Suppressor macrophage treated with lipopolysaccharide for 4 hours (primary cell): ENCODE measurements at regions not wholly inside any gene's neighbourhood (a gene's known extent, or its start where the extent isn't known, plus 50 kb on each side); places are given as distances from the start of the nearest gene placed in this dataset.
A peak's percentile ranks its signal among the peaks of the same experiment; 100 is the strongest.

ENCODE experiments used
- DNase-seq: peaks from one replicate; pipeline ENCODE4 v3.0.0-alpha.2; 2020

DNA sequence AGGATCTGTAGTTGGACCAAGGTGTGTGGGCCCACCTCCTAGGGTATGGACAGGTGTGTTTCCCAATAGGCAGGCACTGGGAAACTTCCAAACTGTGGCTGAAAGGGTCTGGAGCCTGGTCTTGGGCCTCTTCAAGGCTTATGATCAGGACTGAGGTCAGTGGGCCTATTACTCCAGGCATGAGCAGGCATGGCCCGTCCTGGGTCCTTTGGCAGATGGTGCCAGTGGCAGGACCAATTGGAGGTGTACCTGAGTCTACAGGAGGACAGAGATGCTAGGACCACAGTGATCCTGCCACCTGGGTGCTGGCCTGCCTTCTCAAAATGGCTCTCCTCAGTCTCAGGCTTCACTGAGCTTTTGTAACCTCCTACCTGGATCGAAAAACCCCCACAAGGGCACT, 95.4 kb downstream of the RAB18 start:
- no peak for DNase-seq

DNA sequence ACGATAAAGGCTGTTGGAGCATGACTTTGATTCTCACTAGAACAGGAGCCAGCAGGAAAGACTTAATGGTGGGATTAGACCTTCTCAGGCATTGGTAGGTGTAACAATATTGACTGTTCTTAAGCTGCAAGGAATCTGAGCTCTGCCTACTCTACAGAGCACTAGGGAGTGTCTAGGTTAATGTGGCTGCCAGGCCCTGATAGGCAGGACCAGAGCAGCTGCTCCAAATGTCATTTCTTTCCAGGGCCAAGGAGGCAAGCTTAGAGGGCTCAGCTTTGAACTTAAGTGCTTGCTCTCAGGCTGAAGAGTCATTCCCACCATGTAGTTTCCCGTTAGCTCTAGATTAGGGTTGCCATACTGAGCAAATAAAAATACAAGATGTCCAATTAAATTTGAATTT, 96.8 kb downstream of the RAB18 start:
- DNase-seq, result no peak

DNA sequence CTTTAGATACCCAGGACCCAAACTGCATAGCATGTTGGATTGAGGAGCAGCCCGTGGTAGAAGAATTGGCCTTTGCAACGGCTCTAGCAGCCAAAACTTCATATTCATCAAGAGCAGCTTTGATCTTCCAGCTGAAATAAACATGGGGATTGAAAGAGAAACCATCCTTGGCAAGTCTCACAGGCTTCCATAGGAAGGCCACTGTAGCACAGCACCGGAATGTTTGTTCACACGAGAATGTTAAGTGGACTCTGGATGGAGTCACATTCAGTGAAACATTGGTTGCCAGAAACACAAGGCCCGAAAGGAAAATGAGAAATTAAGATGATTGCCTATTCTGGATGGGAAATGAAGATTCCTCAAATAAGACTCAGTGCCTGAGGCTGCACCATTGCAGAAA, 97.4 kb downstream of the RAB18 start:
- no peak for DNase-seq

DNA sequence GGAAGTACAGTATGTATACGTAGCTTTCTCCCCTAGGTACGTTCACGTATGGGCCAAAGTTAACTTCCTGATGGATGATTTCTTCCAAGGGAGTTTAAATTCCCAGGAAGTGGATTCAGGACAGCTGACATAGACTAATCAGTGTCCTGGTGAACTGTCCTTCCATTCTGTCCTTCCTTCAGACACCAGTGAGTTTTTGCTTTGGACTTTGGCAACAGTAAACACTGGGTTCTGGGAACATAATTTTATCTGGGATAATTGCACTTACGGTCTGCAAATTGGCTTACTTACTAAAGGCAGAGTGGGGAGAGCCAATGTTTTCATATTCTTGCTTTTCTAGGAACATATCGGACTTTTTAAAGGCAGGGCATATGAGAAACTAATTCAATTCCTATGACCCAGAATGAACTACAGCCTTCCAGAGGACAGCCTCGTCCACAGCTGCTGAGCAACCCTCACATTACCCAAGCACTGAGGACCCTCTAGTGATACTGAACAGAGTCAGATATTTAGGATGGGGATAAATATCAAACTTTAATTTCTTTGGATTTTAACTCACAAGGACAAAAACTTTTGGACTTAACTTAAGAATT, 97.9 kb downstream of the RAB18 start:
- no peak for DNase-seq

DNA sequence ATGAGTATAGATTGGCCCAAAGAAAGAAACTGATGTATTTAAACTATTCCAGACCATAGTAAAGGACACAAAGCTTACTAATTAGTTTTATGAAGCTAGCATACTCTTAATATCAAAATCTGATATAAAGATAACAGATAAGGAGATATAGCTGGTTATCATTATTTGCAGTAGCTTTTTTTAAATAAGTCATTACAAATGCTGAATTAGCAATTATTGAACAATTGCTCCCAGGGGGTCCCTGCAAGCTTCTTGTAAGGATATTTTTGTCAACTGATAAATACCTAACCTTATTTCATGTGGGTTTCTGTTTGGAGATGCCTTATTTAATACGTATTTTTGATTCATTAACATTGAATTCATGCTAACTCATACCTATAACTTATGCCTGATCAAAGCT, 99.0 kb downstream of the RAB18 start:
- DNase-seq, result no peak

DNA sequence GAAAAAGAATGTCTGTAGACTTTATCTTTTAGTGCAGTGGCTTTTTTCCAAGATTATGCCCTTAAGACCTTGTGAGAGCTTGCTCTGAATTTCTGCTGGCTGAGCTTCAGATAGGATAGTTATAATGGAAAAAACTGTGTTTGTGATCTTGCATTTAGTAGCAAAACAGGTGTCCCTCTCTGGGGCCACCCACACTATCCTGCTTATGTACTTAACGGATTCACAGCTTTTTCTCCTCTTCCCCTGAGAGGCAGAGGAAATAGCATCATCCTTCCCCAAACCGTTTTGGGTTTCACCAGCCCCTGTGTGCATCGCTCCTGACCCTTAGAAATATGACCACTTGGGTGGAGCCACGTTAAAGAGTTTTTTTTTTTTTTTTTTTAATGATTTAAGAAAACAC, 101.2 kb downstream of the RAB18 start:
- DNase-seq, result no peak

DNA sequence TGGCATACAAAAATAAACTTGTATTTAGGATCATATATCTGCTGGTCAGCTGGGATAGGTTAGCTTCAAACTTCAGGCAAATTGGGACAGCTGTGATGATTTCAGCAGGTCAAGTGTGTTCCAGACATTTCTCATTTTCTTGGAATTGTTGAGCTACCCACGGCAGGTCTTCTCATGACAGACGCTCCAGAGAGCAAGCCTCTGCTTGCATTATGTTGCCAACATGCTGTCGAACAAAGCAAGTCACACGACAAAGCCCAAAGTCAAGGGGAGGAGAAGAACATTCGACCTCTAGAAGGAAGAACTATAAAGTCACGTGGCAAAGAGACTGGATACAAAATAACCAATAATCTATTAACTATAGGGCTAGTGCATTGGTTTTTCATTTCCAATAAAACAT, 103.5 kb downstream of the RAB18 start:
- DNase-seq, result no peak

DNA sequence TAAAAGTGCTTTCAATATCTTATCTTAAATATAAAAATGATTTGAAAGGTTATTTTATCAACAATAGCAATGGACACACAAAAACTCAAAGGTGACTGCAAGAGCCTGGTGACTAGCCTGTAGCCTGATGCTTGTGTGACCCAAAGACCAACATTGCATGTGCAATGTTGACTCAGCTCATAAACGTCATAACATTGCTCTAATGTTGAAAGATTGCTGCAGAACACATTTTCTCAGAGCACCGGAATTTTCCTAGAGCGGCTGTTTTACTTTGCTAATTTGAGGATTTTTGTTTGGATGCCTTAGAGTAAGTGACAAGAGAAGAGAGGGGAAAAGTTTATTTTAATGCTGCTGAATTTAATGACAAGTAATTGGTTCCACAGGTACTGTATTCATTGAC, 107.1 kb downstream of the RAB18 start:
- DNase-seq, result peak; percentile 1

DNA sequence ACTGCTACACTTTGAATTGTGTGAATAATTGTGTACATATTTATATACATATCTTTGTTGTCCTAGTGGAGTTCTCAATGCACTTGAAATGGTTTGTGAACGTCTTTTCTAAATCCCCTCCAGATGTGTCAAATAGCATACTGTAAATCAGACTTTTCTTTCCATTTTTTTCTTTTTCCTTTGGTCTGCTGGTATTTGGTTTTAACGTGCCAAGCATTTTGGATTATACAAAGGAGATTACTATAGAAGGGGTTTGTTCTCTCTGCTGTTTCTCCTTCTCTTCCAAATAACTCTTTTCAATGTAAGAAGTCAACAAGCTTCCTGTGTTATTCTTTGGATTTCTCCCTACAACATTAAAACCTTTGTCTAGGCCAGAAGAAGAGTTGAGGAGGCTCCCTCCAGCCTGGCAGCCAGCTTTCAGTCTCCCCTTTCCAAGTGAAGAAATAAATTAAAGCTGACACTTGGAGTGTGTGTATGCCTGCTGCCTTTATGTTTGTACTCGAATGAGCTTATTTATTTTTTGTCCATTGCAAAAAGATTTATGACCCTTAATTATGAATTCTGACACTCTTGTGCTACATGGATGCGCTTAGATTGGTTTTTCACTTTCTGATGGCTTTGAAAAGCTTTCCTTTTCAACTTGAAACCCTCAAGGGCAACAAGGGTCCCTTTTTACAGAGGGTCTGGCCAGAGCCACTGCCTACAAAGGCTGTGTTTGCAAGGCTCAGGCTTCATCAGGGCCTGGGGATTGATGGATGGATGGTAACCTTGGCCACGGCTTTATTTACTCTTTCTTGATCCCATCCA, 107.8 kb downstream of the RAB18 start:
- DNase-seq, result no peak

DNA sequence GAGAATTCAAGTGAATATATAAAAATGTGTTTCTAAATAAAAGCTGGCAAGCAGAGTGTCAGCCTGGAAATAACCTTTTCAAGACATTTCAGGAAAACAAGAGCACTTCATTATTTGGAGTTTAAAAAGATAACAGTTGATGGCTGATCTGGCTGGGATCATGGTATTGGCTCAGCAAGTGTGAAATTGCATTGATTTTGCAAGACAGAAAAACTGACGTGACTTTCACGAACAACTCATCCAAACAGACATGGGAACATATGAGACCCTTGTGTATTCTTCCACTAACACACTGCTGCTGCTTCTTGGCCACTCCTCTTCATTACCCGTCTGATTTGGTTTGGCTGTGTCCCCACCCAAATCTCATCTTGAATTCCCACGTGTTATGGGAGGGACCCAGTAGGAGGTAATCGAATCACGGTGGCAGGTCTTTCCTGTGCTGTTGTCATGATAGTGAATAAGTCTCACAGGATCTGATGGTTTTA, 108.5 kb downstream of the RAB18 start:
- DNase-seq, result no peak

DNA sequence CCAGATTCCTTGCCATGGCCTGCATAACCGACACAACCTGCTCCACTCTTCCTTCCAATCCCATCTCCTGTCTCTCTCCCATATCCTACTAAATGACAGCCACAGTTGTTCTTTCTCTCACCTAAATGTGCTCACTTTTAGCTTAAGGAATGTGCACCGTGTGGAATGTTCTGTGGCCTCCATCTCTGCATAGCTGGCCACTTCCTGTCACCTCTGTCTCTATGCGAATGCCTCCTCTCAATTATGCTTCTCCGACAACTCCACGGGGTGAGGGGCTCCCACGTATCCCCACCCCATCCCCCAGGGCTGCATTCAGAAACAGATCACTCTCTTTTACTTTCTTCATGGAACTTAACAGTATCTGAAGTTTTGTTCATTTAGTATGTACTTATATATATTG, 110.7 kb downstream of the RAB18 start:
- no peak for DNase-seq

DNA sequence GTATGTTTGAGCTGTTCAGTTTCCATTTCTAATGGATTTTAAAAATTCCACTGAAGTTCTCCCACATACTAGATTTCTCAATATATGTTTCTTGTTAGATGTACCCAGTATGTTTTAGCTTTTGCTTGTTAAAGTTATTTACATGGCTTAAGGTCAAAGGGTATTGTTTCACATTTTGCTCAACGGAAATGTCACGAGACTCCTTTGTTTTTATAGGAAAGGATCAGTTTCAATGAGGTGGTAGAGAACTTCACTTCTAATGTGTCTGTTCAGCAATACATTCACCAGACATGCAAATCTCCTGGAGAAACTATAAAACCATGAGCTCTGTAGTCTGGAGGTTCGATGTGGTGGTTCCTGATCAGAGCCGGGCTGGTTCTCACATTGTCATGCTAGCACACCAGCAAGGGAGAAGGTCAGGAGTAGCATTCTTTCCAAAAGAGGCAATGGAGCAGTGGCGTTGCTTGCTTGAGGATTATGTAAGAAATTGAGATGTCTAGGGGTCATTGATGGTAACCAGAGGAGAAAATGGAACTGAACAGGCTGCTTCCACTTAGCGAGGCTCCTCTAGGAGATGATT, 114.0 kb downstream of the RAB18 start:
- no peak for DNase-seq

DNA sequence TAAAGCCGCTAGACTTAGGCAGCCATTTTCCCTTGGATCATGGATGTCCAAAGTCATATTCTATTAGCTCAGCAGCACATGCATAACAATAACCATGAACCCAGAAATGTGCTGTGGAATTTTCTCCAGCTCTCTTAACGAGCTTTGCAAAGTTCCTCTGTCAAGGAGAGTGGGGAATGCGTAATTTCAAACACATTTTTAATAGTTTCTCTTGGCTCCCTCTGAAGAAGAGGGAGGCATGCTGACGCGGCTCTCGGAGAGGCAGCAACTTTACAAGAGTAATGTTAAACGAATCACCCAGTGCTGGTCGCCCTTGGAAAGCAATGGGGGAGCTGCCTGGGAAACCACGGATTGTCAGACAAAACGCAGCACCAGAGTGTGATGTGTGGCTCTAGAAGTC, 114.8 kb downstream of the RAB18 start:
- DNase-seq, result no peak

DNA sequence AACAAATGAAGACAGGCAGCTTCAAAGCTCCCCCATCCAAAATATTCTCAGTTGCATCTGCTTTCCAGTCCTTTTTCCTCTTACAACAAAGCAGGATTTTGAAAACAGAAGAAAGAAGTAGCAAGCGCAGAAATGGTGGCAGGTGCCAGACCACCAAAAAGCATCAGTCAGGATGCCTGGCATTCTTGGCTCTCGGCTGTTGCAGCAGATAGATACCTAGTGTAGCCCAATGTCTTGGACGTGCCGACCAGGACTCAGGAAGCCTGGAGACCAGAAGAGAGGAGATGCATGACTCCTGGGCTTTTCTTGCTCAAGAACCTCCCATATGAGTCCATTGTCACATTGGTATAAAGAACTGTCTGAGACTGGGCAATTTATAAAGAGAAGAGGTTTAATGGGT, 115.2 kb downstream of the RAB18 start:
- DNase-seq, result no peak

DNA sequence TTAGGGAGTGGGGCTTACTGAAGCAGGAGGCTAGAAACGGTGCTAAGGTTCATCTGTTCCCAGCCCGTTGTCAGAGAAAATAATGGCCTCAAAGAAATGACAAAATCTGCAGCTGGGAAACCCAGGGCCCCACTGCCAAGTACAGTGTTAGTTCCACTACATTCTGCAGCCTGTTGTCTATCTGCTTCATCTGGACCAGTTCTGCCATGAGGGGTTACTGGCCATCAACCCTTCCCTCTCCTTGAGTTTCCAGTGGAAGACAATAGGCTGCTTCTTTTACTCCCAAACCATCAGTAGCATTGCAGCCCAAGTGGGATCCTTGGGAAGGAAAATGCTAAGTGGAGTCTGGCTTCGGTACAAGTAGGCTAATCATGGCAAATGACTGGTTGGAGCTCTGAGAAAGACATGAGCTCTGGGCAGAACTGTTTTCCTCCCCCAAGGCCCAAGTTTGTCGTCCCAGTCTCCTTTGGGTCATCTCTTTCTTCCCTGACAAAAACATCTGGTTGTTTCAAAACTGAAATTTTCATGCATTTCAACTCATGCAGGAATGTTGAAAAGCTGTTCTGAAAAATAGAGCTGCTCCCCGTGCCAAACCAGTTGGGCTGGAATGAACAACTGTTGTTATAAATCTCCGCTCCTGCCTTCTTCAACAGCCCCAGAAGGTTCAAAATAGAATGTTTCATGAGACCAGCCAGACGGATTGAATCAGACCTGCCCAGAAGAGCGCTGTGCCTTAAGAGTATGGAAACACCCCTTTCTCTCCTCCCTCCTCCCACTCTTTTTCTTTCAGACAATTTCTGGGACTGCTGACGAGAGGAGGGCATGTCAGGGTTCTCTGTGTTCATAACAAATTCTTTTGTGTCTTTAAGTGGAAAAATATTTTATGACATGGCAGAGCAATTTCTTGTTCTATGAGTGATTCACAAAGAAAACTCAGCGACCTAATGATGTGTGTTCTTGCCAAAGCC, 116.6 kb downstream of the RAB18 start:
- no peak for DNase-seq

DNA sequence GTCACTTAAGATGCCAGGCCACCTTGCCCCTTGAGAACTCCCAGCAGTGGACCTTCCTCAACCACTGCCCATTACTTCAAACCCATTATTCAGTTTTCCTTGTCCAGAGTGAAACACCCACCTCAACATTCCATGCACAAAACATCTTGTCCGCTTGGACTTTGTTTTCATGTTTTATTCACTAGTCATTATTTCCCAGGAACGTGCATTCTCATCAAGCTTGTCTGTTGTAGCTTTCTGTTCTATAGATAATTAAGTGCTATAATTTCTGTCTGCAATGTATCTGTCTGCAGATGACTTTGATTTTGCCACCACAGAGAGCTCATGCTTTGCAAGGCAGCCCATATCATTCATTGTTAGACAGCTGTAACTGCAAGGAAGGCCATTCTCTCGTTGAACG, 117.4 kb downstream of the RAB18 start:
- DNase-seq, result no peak

DNA sequence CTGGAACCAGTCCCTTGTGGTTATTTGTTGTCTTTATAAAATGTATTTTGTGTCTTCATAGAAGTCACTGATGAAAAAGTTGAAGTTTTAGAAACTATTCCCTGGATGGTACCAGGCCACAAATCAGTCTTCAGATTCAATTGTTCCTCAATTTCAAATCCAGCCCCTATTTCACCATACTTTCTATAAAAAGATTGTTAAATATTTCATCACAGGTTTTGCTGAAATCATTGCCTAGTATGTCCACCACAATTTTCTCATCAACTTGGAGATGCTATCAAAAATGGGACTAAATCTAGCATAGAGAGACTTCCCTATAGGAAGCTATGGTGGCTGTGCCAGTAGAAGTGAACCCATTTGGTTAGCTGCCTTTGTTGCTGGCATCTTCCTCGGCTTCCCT, 118.5 kb downstream of the RAB18 start:
- peak; percentile 44 for DNase-seq
